Activated CD4-positive, alpha-beta T cell treated with anti-CD3 and anti-CD28 coated beads for 4 hours (primary cell): ENCODE measurements at regions not wholly inside any gene's neighbourhood (a gene's known extent, or its start where the extent isn't known, plus 50 kb on each side); places are given as distances from the start of the nearest gene placed in this dataset.

Experiments
- DNase-seq, 2 donors: peaks; one replicate each; pipeline ENCODE4 v3.0.0-alpha.2; 2020

DNA sequence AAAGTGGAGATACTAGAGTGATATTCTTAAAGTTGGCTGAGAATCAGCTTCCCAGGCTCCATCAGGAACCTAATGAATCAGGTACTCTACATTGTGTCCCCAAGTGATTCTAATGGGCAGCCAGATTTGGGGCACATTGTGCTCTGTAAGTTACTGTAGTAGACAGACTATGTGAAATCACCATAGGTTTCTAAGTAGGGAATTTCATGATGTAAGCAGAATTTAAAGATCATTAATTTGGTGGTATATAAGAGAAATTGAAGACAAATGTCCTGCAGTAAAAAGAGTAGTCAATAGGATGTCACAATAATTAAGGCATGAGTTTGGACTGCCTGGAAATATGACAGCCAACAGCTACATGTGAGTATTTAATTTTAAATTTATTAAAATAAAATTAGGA is 602.4 kb upstream of the ACVR2A start:
- DNase-seq, result no peak

DNA sequence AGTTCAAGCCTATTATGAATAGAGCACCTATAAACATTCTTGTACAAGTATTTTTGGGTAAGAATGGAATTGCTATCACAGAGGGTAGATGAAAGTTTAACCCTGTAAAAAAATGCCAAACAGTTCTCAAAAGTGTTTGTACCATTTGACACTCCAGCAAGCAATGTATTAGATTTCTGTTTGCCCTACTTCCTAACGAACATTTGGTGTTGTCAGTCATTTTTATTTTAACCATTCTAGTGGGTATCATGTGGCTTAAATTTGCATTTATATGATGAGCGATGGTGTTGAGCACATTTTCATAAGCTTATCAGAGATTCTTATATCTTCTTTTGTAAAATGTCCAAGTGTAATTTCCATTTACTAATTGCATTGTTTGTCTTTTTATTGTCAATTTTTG is 608.2 kb upstream of the ACVR2A start:
- no peak for DNase-seq

DNA sequence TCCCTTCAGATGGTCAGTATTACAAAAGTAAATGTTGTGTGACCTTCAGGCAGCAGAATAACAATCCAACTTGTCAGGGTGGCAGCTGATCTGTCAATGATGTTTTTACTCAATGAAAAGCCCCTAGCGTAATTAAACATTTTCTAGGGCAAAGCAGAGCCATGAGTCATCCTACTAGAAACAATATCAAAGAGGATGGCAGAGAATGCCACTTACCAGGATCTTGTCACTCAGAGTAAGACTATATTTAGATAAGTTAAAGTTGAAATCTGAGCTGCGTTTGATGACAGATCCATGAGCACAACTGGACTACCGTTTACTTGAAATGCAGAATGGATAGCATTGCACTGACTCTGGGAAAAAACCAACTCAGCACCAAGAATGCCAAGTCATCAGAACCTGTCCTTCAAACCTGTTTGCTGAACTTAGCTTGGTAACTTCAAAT is 612.6 kb upstream of the ACVR2A start:
- DNase-seq, result no peak

DNA sequence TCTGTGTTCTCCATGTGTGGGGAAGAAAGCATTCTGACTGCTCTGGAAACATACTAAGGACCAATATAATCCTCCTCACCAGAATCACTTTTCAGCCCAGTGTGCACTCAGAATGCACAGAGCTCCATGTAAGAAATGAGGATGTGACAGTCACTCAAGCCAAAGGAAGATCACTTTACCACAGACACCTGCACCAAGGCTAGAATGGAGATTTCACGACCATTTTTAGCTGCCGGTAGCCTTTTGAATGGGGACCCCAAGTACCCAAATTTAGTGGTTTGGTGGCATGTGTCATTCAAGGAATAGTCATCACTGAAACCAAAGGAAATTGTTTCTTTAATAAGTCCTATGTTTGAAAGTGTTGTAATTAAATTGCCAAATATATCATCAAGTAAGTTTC is 613.2 kb upstream of the ACVR2A start:
- DNase-seq, result no peak

DNA sequence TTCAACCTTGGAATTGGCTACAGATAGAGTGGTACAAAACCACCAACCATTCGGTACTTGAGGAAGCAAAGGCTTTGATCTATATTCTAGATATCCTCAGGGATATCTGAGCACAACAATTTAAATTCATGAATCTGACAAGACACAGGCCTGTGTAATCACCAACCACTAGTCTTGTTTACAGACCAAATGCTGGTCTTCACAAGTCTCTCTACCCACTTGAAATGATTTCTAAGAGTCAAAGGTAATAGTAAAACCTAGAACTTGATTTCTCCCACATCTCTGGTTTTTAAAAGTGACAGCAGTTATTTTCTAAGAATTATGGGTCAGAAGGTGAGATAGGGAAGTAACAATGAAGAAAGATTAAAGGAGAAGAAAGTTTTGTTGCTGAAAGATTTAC is 613.7 kb upstream of the ACVR2A start:
- DNase-seq, result no peak

DNA sequence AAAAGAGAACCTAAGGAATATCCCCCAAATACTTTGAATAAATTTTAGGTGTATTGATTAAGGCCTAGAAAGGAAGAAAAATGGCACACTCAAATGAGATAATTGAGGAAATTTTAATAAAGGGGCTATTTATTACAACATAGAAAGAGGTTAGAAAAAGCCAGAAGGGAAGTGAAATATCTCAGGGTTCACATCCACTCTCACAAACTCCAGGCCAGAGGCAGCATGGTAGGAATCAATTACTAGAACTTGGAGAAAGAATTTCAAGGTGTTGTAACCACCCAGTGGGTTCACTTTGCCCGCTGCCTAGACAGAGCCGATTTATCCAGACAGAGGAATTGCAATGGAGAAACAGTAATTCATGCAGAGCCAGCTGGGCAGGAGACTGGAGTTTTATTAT is 617.5 kb upstream of the ACVR2A start:
- DNase-seq, result no peak

DNA sequence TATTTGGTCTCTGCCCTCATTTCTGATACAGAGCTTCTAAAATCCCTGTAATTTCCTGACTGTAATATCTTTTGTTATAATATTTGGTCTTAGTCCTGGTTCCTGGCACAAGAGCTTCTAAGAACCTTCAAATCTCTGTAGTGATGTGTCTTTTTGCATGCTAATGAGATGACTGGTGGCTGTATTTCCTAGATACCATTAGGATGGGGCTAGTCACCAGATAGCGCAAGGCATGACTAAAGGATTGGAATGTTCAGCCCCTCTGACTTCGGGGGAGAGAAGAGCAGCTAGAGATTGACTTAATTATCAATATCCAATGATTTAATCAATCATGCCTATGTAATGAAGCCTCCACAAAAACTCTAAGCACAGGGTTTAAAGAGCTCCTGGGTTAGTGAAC is 620.8 kb upstream of the ACVR2A start:
- no peak for DNase-seq

DNA sequence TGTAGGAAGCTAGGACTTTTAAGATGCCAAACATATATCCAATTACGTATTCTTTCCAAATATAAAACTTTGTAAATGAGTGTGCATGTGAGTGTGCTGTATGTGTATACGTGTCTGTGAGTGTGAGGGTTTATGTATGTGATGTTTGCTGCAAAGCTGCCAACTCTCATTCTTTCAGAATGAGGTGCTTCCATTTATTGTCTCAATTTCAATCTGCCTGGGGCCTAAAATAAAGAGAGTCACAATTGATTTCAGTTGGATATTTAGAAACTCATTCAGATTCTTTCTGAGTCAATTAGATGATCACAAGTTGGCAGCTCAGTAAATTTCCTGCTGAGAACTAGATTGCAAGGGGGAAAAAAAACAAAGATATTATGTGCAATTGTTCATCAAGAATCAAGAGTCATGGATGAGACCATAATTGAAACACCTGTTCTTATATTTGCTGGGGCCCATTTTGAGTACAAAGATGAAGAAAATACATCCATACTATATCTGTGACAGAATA is 621.2 kb upstream of the ACVR2A start:
- no peak for DNase-seq

DNA sequence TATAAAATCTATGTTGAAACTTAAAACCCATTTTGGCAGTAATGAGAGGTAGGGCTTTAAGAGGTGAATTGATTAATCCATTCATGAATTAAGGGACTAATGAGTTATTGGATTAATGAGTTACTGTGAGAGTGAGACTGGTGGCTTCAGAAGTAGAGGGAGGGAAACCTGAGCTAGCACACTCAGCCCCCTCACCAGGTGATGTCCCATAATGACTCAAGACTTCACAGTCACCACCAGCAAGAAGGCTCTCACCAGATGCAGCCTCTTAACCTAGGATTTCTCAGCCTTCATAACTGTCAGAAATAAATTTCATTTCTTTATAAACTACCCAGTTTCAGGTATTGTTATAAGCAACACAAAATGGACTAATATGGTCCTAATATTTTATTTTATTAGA is 621.7 kb upstream of the ACVR2A start:
- no peak for DNase-seq

DNA sequence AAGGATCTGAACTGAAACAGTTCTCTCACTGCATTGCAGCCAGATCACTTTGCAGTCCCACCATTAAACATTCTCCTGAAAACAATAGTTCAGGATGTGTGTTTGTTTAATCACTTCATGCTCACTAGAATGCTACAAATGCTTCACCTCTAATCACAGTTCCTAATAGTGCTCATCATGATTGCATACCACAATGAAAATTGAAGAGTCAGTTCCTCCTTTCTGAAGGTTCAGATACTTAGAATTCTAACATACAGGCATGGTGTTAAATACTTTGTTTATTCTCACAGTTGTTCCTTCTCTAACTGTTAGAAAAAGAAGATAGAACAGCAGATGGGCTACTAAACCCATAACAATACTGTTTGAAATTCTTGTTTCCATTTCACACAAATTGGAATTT is 622.3 kb upstream of the ACVR2A start:
- DNase-seq, result no peak

DNA sequence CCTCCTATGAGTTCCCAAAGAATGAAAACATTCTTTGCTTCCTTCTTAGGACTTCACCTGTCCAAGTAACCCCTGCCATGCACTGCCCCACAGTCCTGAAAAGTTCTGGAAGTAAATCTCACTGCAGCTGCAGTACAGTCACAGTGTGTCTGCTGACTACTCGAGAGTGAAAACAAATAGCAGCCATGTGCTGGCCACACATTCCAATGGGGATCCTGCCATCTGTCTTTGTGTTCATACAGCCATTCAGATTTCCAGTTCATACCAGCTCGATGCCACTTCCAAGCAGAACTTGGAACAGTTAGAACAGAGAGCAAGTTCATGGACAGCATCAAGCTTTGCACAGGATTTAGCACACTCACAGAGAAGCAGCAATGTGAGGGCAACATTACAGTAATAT is 629.9 kb upstream of the ACVR2A start:
- no peak for DNase-seq

DNA sequence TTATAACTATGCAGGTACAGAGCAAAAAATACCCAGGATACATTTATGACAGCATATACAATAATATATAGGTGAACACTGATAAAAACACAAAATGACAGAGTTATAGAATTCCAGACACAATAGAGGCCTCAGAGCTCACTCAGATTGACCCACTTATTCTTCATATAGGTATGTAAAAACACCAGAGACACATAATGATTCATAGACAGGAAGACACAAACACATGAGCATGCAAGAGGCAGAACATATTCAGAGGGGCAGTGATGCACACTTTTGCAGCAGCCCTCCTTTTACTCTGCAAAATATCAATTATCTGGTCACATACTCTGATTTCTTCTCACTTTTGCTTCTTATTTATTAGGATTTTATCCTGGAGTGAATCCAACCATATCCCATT is 633.3 kb upstream of the ACVR2A start:
- DNase-seq, result no peak

DNA sequence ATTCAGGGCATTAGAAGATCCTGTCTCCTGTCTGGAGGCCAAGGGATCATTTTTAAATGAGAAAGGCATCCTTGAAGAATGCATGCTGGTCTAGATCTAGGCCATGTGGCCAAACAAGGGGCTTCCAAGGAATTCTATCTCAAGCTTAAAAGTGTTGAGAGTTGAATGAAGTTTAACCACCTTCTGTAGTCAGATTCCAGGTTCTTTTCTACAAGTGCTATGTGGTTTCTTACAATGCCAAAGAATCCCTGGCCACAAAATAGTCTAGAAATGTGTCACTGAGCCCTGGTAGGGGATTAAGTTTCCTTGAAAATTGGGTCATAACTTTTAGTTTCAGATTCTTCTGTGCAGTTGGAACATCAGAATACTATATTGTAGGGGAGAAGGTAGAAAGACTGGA is 640.7 kb upstream of the ACVR2A start:
- DNase-seq, result no peak

DNA sequence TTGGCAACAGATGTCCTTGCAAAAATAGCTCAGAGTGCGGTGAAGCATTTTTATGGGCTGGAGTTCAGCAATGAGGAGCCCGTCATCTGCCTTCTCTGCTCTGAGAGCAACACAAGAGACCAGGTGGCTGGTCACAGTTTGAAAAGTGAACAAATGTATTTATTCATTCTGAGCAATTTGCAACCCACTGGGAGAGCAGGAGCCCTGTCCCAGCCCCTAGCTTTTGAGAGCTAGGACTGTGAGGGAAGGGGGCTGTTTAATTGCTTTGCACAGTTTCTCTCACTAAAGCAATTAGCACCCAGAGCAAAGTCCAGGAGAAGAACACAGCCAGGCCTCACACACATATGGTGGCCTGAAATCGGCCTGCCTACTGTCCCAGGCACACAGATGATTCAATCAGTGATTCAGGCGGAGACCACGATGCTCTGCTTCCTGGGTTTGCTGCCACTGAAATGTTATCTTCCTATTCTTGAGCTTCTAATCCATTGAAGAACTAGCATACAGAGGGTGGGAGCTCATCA is 646.1 kb upstream of the ACVR2A start:
- DNase-seq, result no peak

DNA sequence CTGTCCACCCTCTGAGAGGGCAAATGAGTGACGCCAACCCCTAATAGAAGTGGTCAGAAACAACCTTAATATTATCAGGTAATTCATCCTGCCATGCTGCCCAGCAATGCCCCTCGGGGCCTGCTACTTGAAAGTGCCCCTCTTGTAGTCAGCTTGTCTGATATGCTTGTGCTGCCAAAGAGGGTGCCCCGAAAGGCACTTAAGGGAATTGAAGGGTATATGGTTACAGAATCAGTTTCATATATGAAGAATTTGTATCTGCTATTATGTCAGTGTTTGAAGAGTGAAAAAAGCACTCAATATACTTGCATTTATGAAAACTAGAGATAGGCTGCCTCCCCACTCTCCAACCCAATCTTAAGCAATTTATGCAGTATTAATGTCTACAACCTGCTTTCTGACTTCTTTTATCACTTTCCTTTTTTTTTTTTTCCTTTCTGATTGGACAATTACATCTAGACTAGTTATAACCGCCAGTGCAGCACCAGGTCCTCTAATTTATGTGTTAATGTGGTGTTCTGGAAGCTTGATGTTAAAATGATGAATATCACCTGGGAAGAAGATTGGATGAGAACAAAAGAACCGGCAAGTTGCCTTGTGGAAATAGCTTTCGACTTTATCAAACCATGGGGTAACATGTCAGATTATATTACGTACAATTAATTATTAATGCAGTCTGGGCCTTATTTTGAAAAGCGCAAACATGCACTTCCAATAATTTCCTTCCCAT is 646.9 kb upstream of the ACVR2A start:
- DNase-seq, result no peak

DNA sequence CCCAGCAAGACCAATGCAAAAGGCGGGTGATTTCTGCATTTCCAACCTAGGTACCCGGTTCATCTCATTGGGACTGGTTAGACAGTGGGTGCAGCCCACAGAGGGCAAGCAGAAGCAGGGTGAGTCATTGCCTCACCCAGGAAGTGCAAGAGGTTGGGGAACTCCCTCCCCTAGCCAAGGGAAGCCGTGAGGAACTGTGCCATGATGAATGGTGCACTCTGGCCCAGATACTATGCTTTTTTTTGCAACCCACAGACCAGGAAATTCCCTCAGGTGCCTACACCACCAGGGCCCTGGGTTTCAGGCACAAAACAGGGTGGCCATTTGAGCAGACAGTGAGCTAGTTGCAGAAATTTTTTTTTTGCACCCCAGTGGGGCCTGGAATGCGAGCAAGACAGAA is 662.6 kb upstream of the ACVR2A start:
- DNase-seq, result peak; percentile 40 to 53

DNA sequence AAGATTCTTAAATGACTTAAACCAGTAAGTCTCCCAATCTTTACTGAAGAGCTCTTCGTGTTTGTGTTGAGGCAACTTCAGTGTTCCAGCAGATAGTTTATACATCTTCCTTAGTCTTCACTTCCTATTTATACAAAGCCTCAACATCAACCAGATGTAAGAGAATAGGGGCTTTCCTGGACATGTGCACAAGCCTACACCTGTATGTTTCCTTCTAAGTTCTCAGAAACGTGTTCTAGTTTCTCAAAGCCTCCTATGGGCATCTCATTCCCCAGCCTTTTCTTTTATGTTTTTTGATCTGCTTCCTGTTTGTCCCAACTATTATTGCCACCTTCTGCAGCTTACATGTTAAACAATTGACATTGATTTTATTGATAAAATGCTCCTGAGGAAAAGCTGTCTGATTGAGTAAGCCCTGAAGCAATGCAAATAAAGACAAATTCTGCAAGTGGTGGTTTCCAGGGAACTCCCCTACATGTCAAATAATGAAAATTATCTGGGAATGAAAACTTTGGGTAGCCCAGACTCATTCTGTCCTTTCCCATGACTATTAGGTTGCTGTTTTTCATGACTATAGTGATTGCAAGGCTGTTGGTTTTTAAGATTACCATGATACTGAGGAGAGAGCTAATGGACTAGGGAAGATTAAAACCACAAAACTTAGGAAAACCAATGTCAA is 663.3 kb upstream of the ACVR2A start:
- DNase-seq, result no peak

DNA sequence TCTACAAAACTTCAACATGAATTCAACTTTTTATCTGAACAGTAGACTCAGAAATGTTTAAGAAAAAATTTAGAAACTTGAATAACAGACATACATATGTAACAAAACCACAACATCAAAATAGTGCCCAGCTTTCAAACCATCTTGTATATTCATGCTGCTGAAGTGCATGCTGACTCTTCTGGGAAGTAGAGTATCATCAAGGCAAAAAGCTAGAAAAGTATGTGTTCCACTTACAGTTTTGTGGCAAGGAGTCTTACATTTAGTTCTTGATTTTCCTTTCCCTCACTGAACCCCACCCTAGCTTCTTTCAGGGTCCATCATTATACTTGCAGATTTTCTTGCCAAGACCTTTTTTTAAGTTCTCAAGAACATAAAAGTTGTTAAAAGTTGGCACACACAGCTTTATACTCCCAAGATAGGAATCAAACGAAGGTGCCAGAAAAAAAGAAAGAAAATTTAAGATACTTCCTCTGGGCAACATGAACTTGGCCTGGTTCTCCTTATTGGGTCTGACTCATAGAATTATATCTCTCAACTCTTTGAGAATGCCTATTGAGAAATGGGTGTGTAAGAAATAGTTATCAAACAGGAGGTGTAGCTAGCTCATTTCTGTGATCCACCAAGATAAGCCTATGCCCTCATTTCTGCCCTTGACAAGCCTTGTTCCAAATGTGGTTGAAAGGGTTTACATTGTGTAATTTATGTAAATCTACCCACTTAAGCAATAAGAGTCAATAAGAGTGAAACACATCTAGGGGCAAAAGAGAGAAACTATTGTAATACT is 667.6 kb upstream of the ACVR2A start:
- no peak for DNase-seq

DNA sequence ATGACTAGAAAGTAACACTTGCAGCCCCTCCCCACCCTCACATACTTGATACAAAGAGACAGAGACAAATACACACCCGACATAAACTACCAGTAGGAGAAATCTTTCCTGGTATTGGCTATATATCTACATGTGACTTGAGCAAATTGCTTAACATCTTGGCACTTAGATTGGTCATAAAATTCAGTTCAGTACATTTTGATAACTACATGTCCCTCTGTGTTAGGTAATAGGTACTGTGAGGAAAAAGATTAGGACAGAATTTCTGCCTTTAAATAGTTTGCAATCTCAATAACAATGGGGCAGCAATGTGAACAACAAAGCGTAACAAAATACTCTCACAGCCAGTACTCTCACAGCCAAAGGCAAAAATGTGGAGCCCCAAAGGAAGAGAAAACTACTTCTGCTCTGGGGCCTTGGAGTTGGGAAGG is 670.0 kb upstream of the ACVR2A start:
- no peak for DNase-seq

DNA sequence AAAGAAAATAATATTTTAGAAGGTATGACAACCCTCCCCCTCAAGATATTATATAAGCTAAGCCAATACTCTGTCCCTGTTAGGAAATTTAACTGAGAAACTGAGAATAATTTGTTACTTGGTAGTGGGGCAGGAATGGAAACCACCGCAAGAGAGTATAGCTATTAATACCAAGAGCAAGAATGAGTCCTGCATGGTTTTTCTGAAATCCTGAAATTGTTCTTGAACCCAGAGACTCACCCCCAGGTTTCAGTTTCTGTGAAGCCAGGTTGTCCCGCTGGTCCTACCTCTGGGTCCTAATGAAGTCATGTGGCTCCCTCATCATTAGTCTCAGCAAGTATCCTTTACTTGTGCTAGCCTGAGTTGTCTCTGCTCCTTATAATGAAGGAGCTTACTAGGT is 671.0 kb upstream of the ACVR2A start:
- no peak for DNase-seq

DNA sequence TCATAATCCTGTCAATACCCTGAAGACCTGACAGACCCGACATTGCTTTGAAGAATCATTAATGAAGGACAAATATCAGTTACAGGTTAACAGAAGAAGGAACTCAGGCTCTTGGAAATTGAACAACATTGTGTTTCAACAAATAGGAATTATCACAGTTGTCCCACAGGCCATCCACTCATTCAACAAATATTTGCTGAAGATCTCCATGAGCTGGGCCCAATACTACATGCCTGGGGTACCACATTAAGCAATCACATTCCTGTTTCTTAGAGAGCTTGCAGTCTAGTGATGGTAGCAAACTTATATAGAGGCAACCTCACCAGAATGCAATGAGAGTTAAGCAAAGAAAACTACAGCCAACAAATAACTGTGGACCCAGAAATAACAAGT is 671.6 kb upstream of the ACVR2A start:
- no peak for DNase-seq

DNA sequence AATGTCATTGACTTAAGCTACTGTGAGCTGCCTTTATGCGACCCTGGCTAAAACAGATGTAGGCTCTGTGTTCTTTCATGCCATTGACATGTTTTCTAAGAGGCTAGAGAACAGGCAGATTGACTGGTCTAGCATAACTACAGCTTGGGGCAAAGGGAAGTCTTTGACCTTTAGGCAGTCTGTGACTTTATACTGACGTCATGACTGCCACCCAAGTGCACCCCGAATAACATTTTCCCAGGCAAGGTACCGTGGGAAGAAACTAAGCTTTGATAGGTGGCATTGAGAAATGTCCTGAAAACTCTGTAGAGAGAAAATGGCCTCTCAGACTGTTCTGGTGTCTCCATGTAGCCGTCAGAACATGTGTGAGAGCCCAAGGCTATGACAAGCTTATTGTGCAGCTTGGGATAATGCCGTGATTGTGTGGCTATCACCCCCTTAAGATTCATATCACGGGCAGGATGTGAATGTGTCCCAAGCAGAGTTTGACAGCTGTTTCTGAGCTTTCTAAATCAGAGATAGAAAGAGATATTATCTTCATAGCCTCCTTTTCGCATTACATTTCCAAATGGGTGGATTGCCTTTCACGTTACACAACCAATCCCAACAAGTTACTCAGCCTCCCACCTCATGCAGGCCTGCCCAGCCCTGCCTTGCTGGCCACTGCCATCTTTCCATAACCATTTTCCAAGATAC is 672.2 kb upstream of the ACVR2A start:
- DNase-seq, result no peak

DNA sequence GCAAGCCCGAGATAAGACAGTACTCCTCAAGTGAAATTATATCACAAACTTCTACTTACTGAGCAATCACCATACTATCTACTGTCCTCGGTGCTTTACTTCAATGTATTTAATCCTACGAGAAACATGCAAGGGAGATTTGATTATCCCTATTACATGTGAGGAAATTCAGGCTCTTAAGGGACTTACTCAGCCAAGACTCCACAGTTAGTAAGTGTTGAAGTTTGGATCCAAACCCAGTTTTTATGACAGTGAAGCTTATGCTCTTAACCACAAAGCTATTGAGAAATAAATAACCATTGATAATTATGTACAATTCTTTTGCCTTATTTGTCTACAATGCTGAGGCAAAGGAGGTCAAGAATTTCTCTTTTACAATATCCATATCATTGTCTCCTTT is 672.9 kb upstream of the ACVR2A start:
- no peak for DNase-seq
